GM21528 (cell line): ENCODE measurements at regions not wholly inside any gene's neighbourhood (a gene's known extent, or its start where the extent isn't known, plus 50 kb on each side); places are given as distances from the start of the nearest gene placed in this dataset.
"Not testable (repeated sequence)": the region's sequence is repeated elsewhere in the genome, so short reads cannot be mapped to it uniquely, and the experiment has no call there.

Source experiments
- ATAC-seq: cut with Tn5 transposase; IDR thresholded peaks from one replicate; pipeline ENCODE4 v1.9.1; 2021; ENCODE audit warnings: mild to moderate bottlenecking, moderate library complexity; ENCODE audit not compliant: unreplicated experiment, low FRiP score

GRCh38 chrX:2574271-2574670 lies 73.5 kb upstream of the DHRSX start:
- no peak for ATAC-seq

- no peak for ATAC-seq
Measured at GRCh38 chrX:2572740-2573139, 72.0 kb upstream of the DHRSX start.

- no peak for ATAC-seq
Measured at GRCh38 chrX:2568125-2568524, 67.3 kb upstream of the DHRSX start.

GRCh38 chrX:2566055-2566454 lies 65.3 kb upstream of the DHRSX start:
- no peak for ATAC-seq

GRCh38 chrX:2561456-2561855 lies 60.7 kb upstream of the DHRSX start:
- ATAC-seq: no peak

GRCh38 chrX:2559124-2559523 lies 58.3 kb upstream of the DHRSX start:
- no peak for ATAC-seq

- no peak for ATAC-seq
Measured at GRCh38 chrX:2554891-2555290, 54.1 kb upstream of the DHRSX start.

GRCh38 chrX:2554066-2554465 lies 53.3 kb upstream of the DHRSX start:
- not testable (repeated sequence) for ATAC-seq

GRCh38 chrX:2552621-2553201 lies 51.9 kb upstream of the DHRSX start:
- ATAC-seq: no peak

GRCh38 chrX:2550328-2551020 lies 49.7 kb upstream of the DHRSX start:
- no peak for ATAC-seq
